HL-60 (cell line): ENCODE measurements at regions not wholly inside any gene's neighbourhood (a gene's known extent, or its start where the extent isn't known, plus 50 kb on each side); places are given as distances from the start of the nearest gene placed in this dataset.

ENCODE experiments used
- GABPA ChIP-seq: IDR thresholded peaks from 2 replicates; pipeline ENCODE4 v1.6.1; 2012; ENCODE audit warnings: low read depth
- POLR2AphosphoS5 ChIP-seq: IDR thresholded peaks from 2 replicates; pipeline ENCODE4 v1.6.1; 2012; ENCODE audit warnings: low read depth
- TF ChIP-seq, protein P1 (sequence below): IDR thresholded peaks from one replicate; pipeline ENCODE4 v1.5.1; 2011; ENCODE audit warnings: low read length, control low read depth, inconsistent platforms; ENCODE audit not compliant: insufficient read depth

DNA sequence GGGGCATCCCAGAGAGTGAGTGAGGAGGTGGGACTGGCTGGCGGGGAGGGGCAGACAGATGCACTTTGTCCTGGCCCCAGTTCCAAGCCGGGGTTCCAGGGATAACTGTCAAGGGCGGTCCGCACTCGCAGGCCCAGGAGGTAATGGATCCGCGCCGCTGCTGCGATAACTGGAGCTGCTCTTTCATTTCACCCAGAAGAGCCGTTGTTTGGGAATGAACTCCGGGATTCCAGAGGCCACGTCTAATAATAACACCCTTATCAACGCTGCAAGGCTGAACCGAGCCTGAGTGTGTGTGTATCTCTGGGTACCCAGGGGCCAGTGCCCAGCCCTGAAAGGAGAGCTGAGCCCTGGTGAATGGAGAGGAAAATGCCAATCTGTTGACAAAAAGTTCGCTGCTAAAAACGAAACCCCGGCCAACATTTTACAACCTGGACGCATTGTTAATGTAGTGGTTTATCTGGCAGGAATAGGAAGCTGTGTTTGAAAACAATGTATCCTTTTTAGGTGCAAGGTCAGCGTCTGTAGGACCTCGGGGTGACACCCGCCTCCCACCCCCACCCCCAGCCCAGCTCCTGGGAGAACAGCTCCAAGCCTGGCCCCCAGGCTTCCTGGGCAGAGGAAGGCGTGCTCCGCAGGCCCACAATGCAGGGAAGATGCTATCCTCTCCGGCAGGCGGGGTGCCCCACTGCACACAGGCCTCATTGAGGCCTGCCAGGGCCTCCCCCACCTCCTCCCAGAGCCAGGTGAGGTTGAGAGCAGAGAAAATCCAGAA, 119.7 kb downstream of the PROX1 start:
- no peak for TF ChIP-seq GABPA
- TF ChIP-seq, protein P1, sequence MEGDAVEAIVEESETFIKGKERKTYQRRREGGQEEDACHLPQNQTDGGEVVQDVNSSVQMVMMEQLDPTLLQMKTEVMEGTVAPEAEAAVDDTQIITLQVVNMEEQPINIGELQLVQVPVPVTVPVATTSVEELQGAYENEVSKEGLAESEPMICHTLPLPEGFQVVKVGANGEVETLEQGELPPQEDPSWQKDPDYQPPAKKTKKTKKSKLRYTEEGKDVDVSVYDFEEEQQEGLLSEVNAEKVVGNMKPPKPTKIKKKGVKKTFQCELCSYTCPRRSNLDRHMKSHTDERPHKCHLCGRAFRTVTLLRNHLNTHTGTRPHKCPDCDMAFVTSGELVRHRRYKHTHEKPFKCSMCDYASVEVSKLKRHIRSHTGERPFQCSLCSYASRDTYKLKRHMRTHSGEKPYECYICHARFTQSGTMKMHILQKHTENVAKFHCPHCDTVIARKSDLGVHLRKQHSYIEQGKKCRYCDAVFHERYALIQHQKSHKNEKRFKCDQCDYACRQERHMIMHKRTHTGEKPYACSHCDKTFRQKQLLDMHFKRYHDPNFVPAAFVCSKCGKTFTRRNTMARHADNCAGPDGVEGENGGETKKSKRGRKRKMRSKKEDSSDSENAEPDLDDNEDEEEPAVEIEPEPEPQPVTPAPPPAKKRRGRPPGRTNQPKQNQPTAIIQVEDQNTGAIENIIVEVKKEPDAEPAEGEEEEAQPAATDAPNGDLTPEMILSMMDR, result no peak
- TF ChIP-seq POLR2AphosphoS5, result no peak
